MM.1S (cell line): ENCODE measurements at regions not wholly inside any gene's neighbourhood (a gene's known extent, or its start where the extent isn't known, plus 50 kb on each side); places are given as distances from the start of the nearest gene placed in this dataset.

ENCODE experiments used
- DNase-seq: peaks from one replicate; pipeline ENCODE4 v3.0.0-alpha.2; 2015
- H2AFZ ChIP-seq: fragments of 300-600 bp; sonication (generic); 2 replicates; pipeline ENCODE4 v1.6.0; 2016; ENCODE audit warnings: antibody characterized with exemption, low read length
- H3F3A ChIP-seq: fragments of 300-600 bp; sonication (generic); 2 replicates; pipeline ENCODE4 v1.6.1; 2016; ENCODE audit warnings: mild to moderate bottlenecking, antibody characterized with exemption, low read length, moderate library complexity, mixed read lengths; ENCODE audit not compliant: insufficient read depth
- H3K27ac ChIP-seq: fragments of 300-600 bp; sonication (generic); 2 replicates; pipeline ENCODE4 v1.5.1; 2016; ENCODE audit warnings: mild to moderate bottlenecking, low read length
- H3K27me3 ChIP-seq: fragments of 300-600 bp; sonication (generic); replicated peaks from 2 replicates; pipeline ENCODE4 v1.6.0; 2016; ENCODE audit warnings: low read length; ENCODE audit not compliant: insufficient read depth
- H3K36me3 ChIP-seq: fragments of 300-600 bp; sonication (generic); replicated peaks from 2 replicates; pipeline ENCODE4 v1.6.1; 2016; ENCODE audit warnings: mild to moderate bottlenecking, low read length, mixed read lengths; ENCODE audit not compliant: insufficient read depth
- H3K4me1 ChIP-seq: fragments of 300-600 bp; sonication (generic); 2 replicates; pipeline ENCODE4 v1.6.1; 2016; ENCODE audit warnings: low read length, mixed read lengths
- H3K4me2 ChIP-seq: fragments of 300-600 bp; sonication (generic); 2 replicates; pipeline ENCODE4 v1.6.0; 2016; ENCODE audit warnings: low read depth, low read length
- H3K4me3 ChIP-seq: fragments of 300-600 bp; sonication (generic); 2 replicates; pipeline ENCODE4 v1.5.1; 2016; ENCODE audit warnings: low read length, mixed read lengths
- H3K79me2 ChIP-seq: fragments of 300-600 bp; sonication (generic); 2 replicates; pipeline ENCODE4 v1.6.1; 2016; ENCODE audit warnings: mixed run types, low read length, mixed read lengths
- H3K9ac ChIP-seq: fragments of 300-600 bp; sonication (generic); 2 replicates; pipeline ENCODE4 v1.6.1; 2016; ENCODE audit warnings: low read length, mixed read lengths
- H3K9me2 ChIP-seq: fragments of 300-600 bp; sonication (generic); replicated peaks from 2 replicates; pipeline ENCODE4 v1.6.1; 2016; ENCODE audit warnings: mild to moderate bottlenecking, low read length, mixed read lengths; ENCODE audit not compliant: insufficient read depth
- H3K9me3 ChIP-seq: fragments of 300-600 bp; sonication (generic); replicated peaks from 2 replicates; pipeline ENCODE4 v1.6.1; 2016; ENCODE audit warnings: mild to moderate bottlenecking, low read length, mixed read lengths; ENCODE audit not compliant: insufficient read depth
- H4K20me1 ChIP-seq: fragments of 300-600 bp; sonication (generic); 2 replicates; pipeline ENCODE4 v1.6.1; 2016; ENCODE audit warnings: mild to moderate bottlenecking, low read length, moderate library complexity, mixed read lengths; ENCODE audit not compliant: insufficient read depth
- CTCF ChIP-seq: fragments of 300-600 bp; sonication (generic); IDR thresholded peaks from 2 replicates; pipeline ENCODE4 v1.5.1; 2016; ENCODE audit warnings: antibody characterized with exemption, low read length, mixed read lengths
- EZH2 ChIP-seq: fragments of 300-600 bp; sonication (generic); optimal IDR thresholded peaks from 2 replicates; pipeline ENCODE3; 2017; ENCODE audit warnings: low read depth, mild to moderate bottlenecking, antibody characterized with exemption, low read length, mixed read lengths
- EZH2phosphoT487 ChIP-seq: fragments of 300-600 bp; sonication (generic); IDR thresholded peaks from 2 replicates; pipeline ENCODE4 v1.6.1; 2018; ENCODE audit warnings: antibody characterized with exemption, low read length

DNA sequence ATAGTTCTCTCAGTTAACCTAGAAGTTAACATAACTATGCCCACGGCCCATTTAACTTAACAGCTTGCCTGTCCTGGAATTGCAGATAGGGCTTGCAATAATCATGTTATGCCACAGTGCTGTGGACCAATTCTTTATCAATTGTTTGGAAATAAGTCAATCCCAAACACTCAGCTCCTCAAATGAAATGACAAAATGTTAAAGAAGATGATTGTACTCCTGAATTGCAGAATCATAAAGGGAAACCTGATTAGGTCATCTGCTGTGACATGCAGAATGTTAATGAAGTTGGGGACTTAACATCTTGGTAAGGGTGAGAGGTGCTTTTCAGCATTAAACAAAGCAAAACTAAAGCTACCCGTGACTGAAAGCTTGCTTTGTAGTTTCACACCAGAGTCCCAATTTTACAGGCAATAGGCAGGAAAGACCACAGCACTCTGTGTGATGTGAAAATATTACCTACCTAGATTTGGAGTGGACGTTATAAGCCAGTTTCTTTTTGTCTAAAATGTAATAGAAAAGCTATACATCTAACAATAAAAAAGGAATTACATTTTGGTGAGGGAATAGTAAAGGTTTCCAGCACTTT, 364.0 kb downstream of the GPD2 start:
- no peak overlapping the region for H3K27ac ChIP-seq
- no peaks in the 10 kb centered on the region for H3K36me3 ChIP-seq
- DNase-seq: no peak
- H3K9ac ChIP-seq: no peak overlapping the region
- H3K9me2 ChIP-seq: no peaks in the 10 kb centered on the region
- H3F3A ChIP-seq: no peaks in the 10 kb centered on the region
- no peaks in the 10 kb centered on the region for H4K20me1 ChIP-seq
- TF ChIP-seq EZH2 (no peak), CTCF (no peak), EZH2phosphoT487 (no peak)
- H3K27me3 ChIP-seq: no peaks in the 10 kb centered on the region
- no peaks in the 10 kb centered on the region for H3K4me1 ChIP-seq
- no peak overlapping the region; the same call in 1 of the 2 replicates for H3K4me2 ChIP-seq
- H3K4me3 ChIP-seq: no peak overlapping the region
- no peaks in the 10 kb centered on the region for H3K9me3 ChIP-seq
- H3K79me2 ChIP-seq: no peaks in the 10 kb centered on the region
- no peak overlapping the region for H2AFZ ChIP-seq

DNA sequence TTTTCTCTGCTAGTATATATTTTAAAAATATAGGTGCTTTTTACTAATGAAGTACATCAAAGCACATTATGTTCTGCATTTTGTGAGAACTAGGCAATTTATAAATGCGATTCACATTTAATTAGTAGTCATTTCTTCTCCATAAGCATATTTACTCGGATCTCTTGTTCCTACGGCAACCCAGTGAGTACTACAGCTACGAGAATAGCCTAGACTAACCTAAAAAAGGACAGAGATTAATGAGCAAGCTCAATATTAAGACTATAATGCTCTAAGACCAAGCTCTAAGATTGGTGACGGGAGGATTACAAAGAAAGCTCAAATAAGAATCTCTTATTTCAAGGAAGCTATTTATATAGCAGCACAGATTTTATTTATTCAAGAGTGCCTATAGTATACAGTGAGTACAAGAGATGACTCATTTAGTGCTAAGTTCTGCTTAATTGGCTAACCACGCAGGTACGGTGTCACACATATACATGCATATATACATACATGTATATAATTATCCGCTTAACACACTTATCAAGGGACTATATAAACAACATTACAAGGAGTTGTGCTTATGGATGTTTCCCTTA, 364.7 kb downstream of the GPD2 start:
- H3K27ac ChIP-seq: no peak overlapping the region
- DNase-seq: no peak
- no peak overlapping the region for H3K4me2 ChIP-seq

DNA sequence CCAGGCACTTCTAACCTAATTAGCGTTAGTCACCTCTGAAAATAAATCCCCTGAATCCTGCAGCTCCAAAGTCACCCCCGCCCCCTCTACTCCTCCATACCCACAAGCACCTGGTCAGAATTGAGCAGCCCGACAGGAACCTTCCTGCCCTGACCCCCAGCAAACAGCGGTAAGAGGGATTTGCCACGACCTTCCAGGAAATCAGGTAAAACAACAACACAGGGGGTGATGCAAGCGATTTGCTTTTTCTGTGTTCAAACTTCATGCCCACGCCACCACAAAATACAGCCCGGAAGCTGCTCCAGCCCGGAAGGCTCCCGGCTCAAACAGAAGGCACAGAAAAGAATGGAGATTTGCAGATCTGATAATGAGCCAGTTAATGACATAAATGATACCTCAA, 367.1 kb downstream of the GPD2 start:
- DNase-seq: no peak
- no peaks in the 10 kb centered on the region for H3K9me3 ChIP-seq
- H3K27me3 ChIP-seq: no peaks in the 10 kb centered on the region
- TF ChIP-seq CTCF (no peak), EZH2 (no peak), EZH2phosphoT487 (no peak)
- no peaks in the 10 kb centered on the region for H4K20me1 ChIP-seq
- H3K9me2 ChIP-seq: no peaks in the 10 kb centered on the region
- no peak overlapping the region for H3K9ac ChIP-seq
- no peaks in the 10 kb centered on the region for H3K36me3 ChIP-seq
- no peak overlapping the region for H3K27ac ChIP-seq
- no peak overlapping the region for H3K4me2 ChIP-seq
- no peaks in the 10 kb centered on the region for H3K79me2 ChIP-seq
- H2AFZ ChIP-seq: no peak overlapping the region
- H3F3A ChIP-seq: no peaks in the 10 kb centered on the region
- no peaks in the 10 kb centered on the region for H3K4me1 ChIP-seq
- H3K4me3 ChIP-seq: no peak overlapping the region

More for the DNA sequence above, 364.7 kb downstream of the GPD2 start:
- no peak overlapping the region for H3K9ac ChIP-seq
- H3K79me2 ChIP-seq: no peaks in the 10 kb centered on the region
- H3K4me3 ChIP-seq: no peak overlapping the region
- no peaks in the 10 kb centered on the region for H3K4me1 ChIP-seq
- H3K36me3 ChIP-seq: no peaks in the 10 kb centered on the region
- TF ChIP-seq CTCF (no peak), EZH2 (no peak), EZH2phosphoT487 (no peak)
- no peaks in the 10 kb centered on the region for H4K20me1 ChIP-seq
- no peaks in the 10 kb centered on the region for H3K27me3 ChIP-seq
- no peak overlapping the region for H2AFZ ChIP-seq
- H3F3A ChIP-seq: no peaks in the 10 kb centered on the region
- H3K9me3 ChIP-seq: no peaks in the 10 kb centered on the region
- H3K9me2 ChIP-seq: no peaks in the 10 kb centered on the region
